Activated CD8-positive, alpha-beta T cell treated with anti-CD3 and anti-CD28 coated beads for 36 hours (primary cell): ENCODE measurements at regions not wholly inside any gene's neighbourhood (a gene's known extent, or its start where the extent isn't known, plus 50 kb on each side); places are given as distances from the start of the nearest gene placed in this dataset.
A peak's percentile ranks its signal among the peaks of the same experiment; 100 is the strongest.

Experiments
- ATAC-seq: fragments of 200-7000 bp; cut with Tn5 transposase; one replicate; pipeline ENCODE4 v1.10.0; 2021; ENCODE audit warnings: mild to moderate bottlenecking, moderate library complexity
- CTCF ChIA-PET: fragments of 350-600 bp; sonication (Branson Sonifier 250); formaldehyde crosslinking; loops from one replicate; lab custom pipeline; 2021; ENCODE audit warnings: antibody characterized with exemption; lab: Charles Lee
- POLR2A ChIA-PET: fragments of 350-600 bp; sonication (Branson Sonifier 250); formaldehyde crosslinking; loops from one replicate; lab custom pipeline; 2021; ENCODE audit warnings: antibody characterized with exemption; lab: Charles Lee
- DNase-seq: peaks from one replicate; pipeline ENCODE4 v3.0.0-alpha.2; 2020
- H3K27ac Mint-ChIP-seq: one replicate; pipeline ENCODE4 v1.8.0; 2021; ENCODE audit warnings: mild to moderate bottlenecking, mixed read lengths
- H3K27me3 Mint-ChIP-seq: one replicate; pipeline ENCODE4 v1.8.0; 2021; ENCODE audit warnings: mixed read lengths
- H3K36me3 Mint-ChIP-seq: one replicate; pipeline ENCODE4 v1.8.0; 2021; ENCODE audit warnings: low read depth, mixed read lengths
- H3K4me1 Mint-ChIP-seq: one replicate; pipeline ENCODE4 v1.8.0; 2021; ENCODE audit warnings: low read depth, mixed read lengths
- H3K4me3 Mint-ChIP-seq: one replicate; pipeline ENCODE4 v1.8.0; 2021; ENCODE audit warnings: mild to moderate bottlenecking, moderate library complexity, mixed read lengths
- H3K9me3 Mint-ChIP-seq: one replicate; pipeline ENCODE4 v1.8.0; 2021; ENCODE audit warnings: mixed read lengths
- intact Hi-C: fragments of 100-400 bp; cut with micrococcal nuclease; formaldehyde crosslinking; loops from one replicate; pipeline ENCODE4 v1.10.0; 2022
- TF ChIP-seq, protein P1 (sequence below): fragments of 200-600 bp; IDR thresholded peaks from one replicate; pipeline ENCODE4 v1.8.0; 2022; ENCODE audit warnings: antibody characterized with exemption, mild to moderate bottlenecking

DNA sequence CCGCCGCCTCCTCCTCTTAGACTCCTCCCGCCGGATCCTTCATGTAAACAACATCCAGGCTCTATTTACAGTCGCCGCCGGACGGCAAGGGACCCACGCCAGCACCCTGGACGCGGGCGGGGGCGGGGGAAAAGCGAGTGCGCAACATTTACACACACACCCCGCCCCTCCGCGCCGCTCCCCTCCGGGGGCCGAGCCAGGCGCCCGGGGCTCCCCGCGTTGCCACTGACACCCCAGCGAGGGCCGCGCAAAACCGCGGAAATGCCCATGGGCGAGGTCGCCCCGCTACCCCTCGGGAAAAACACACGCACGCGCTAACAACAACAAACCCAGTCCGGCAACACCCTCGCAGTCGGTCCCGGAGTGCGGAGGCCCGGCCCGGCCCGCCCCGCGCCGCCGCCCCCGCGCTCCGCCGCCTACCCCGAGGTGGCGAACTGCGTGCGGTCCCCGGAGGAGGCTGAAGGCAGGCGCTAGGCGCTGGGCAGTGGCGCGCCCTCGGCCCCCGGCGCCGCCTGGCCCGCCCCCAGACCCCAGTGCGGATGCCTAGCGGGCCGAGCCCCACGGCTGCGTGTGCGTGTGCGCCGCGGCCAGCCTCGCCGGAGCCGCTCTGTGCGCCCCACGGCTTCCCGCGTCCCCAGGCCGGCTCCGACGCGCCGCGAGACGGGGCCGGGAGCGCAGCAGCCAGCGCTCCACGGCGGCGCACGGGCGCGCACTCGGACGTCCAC is 81.1 kb upstream of the AK4 start:
- no peaks in the 10 kb centered on the region for H3K9me3 Mint-ChIP-seq
- intact Hi-C loops = loop anchor here (5.0 kb wide), 3 partner anchors 65 to 620 kb away; partner anchors contain the start of gene JAK1
- ChIA-PET CTCF (interaction anchor here (1.1 to 7.3 kb wide), 3 partner anchors 8 to 353 kb away, joined by 3 to 124 read pairs (median 3); partner anchors contain the start of genes LEPR and LEPROT), POLR2A (interaction anchor here (1.8 kb wide), 1 partner anchor 65 kb away, joined by 7 read pairs; no protein-coding TSS in a partner anchor)
- ATAC-seq (peak; percentile 60), DNase-seq (peak; percentile 76)
- H3K4me3 Mint-ChIP-seq = peak overlapping the region; percentile 83
- peaks cover 50% of the 10 kb centered on the region for H3K4me1 Mint-ChIP-seq
- H3K27ac Mint-ChIP-seq = peak overlapping the region; percentile 84
- TF ChIP-seq, protein P1, sequence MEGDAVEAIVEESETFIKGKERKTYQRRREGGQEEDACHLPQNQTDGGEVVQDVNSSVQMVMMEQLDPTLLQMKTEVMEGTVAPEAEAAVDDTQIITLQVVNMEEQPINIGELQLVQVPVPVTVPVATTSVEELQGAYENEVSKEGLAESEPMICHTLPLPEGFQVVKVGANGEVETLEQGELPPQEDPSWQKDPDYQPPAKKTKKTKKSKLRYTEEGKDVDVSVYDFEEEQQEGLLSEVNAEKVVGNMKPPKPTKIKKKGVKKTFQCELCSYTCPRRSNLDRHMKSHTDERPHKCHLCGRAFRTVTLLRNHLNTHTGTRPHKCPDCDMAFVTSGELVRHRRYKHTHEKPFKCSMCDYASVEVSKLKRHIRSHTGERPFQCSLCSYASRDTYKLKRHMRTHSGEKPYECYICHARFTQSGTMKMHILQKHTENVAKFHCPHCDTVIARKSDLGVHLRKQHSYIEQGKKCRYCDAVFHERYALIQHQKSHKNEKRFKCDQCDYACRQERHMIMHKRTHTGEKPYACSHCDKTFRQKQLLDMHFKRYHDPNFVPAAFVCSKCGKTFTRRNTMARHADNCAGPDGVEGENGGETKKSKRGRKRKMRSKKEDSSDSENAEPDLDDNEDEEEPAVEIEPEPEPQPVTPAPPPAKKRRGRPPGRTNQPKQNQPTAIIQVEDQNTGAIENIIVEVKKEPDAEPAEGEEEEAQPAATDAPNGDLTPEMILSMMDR = no peak
- no peaks in the 10 kb centered on the region for H3K27me3 Mint-ChIP-seq
- H3K36me3 Mint-ChIP-seq = no peaks in the 10 kb centered on the region

DNA sequence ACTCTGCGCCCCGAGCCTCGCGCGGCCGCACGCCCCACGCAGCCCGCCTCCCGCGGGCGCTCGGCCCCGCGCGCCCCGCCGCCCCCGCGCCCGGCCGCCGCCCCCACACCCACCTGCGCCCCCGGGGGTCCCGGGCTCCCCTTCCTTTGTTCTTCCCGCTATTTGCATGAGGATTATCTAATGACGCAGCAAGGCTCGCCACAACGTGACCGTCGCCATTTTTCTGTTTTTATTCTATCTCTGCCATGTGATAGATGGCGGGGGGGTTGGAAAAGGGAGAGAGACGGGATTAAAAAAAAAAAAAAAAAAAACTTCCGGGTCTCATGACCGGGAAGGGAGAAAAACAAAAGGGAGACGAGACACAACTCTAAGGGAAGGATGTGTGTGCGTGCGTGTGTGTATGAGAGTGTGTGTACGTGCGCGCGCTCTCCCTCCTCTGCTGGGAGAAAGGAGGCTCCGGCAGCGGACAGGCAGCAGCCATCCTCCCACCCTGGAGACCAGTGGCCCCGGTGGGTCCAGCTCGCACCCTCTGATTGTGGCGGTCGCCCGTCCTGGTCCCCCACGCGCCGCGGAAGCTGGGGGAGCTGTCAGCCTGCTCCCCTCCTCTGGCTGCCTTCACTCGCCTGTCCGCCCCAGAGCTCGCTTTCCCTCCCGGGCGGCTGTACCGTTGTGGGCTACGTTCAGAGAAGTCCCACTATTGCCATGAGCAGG is 80.4 kb upstream of the AK4 start:
- Mint-ChIP-seq H3K27me3 (no peaks in the 10 kb centered on the region), H3K4me1 (peaks cover 43% of the 10 kb centered on the region), H3K9me3 (no peaks in the 10 kb centered on the region), H3K36me3 (no peaks in the 10 kb centered on the region), H3K27ac (peak overlapping the region; percentile 99), H3K4me3 (peak overlapping the region; percentile 91)
- TF ChIP-seq, protein P1 = no peak
- peak; percentile 28 for ATAC-seq
- POLR2A ChIA-PET = interaction anchor here (0.6 to 0.9 kb wide), 2 partner anchors 81 to 119 kb away, joined by 3 read pairs; no protein-coding TSS in a partner anchor
- CTCF ChIA-PET = no interaction called here
- intact Hi-C loops = loop anchor here (5.0 kb wide), 3 partner anchors 65 to 620 kb away; partner anchors contain the start of gene JAK1
- peak; percentile 73 for DNase-seq

DNA sequence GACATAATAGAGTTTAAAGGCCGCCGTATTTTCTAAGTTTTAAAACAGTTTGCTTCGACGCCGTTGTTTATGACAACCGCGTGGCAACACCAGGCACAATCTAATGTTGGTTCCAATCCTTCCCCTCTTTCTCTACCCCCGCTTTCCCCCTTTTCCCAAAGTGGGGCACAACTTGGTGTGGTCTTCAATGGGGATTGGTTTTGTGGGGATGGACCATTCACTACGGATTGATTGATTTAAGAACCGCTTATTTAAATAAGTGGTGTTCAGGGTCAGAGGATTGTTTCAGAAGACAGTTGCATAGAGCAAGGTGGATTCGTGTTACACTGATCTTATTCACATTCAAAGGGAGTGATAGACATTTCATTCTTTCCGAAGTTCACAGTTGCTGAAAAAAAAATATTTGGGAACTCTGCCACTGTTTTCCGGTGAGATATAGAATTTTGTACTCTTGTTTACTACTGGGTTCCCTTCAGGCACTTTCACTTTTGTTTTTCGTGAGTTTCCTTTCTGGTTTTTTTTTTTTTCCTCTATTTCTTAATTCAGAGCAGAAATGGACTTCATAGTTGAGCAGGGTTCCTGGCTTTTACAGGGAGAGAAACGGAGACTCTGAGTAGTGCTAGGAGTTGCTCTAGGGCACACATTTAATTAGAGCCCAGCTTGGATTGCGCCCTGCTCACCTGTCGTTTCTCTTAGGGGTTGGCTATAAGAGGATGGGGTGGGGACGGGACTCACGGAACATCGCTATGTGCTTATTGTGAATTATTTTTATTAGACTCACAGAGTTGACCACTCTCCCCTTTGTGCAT is 79.6 kb upstream of the AK4 start:
- H3K4me1 Mint-ChIP-seq = peaks cover 35% of the 10 kb centered on the region
- DNase-seq (peak; percentile 41), ATAC-seq (peak; percentile 12)
- ChIA-PET POLR2A (interaction anchor here (0.6 to 0.9 kb wide), 2 partner anchors 80 to 120 kb away, joined by 3 read pairs; no protein-coding TSS in a partner anchor), CTCF (no interaction called here)
- H3K4me3 Mint-ChIP-seq = peak overlapping the region; percentile 91
- H3K27ac Mint-ChIP-seq = peak overlapping the region; percentile 99
- H3K27me3 Mint-ChIP-seq = no peaks in the 10 kb centered on the region
- H3K9me3 Mint-ChIP-seq = no peaks in the 10 kb centered on the region
- H3K36me3 Mint-ChIP-seq = no peaks in the 10 kb centered on the region
- intact Hi-C loops = loop anchor here (5.0 kb wide), 3 partner anchors 66 to 619 kb away; partner anchors contain the start of gene JAK1
- TF ChIP-seq, protein P1 = no peak

DNA sequence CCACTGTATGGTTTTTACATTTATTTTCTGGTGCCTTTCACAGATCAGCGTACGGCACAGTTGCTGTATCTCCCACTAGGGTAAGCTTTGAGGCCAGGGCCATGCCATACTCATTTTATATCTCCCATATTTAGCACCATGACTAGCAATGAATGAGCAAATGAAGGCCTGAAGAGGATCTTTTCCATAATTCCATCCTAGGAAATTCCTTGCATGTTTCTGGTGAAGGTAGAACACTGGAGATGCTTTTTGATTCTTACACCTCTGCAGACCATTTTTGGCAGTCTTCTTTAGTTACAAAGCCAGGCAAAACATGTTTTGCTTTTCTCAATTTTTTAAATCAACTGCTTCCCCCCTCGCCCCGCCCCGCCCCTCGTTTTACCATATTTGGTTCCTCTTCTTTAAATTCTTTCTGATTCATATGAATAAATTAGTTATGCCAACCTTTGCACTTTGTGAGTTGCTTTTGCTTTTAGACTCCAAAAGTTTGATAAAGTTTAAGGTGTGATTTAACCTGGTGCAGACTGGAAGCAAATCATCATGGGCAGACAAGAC is 78.9 kb upstream of the AK4 start:
- Mint-ChIP-seq H3K9me3 (no peaks in the 10 kb centered on the region), H3K36me3 (no peaks in the 10 kb centered on the region), H3K4me3 (peak overlapping the region; percentile 91), H3K27me3 (no peaks in the 10 kb centered on the region), H3K27ac (peak overlapping the region; percentile 99), H3K4me1 (peaks cover 33% of the 10 kb centered on the region)
- POLR2A ChIA-PET = no interaction called here
- intact Hi-C loops = loop anchor here (5.0 kb wide), 3 partner anchors 67 to 618 kb away; partner anchors contain the start of gene JAK1
- peak; percentile 7 for ATAC-seq
- peak; percentile 79 for DNase-seq
- TF ChIP-seq, protein P1 = no peak
- CTCF ChIA-PET = no interaction called here
